ENCODE measurements at regions not wholly inside any gene's neighbourhood (a gene's known extent, or its start where the extent isn't known, plus 50 kb on each side); places are given as distances from the start of the nearest gene placed in this dataset.

DNA sequence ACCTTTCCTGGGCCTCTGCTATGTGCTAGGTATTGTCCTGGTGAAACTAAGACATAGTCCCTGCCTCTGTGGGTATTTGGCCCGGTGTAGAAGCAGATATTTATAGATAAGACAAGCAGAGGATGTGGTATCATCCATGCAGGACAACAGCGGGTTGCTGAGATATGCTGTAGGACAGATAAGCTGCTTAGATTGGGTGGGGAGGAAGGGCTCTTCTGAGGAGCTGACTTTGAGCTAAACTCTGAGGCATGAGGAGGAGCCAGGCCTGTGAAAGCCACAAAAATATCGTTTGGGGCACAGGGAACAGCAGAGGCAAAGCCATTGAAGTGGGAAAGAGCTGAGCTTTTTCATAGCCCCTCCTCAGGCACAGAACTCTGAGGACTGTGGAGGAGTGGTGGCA, 492.5 kb upstream of the CFAP20DC start:
- TF ChIP-seq, protein P1, sequence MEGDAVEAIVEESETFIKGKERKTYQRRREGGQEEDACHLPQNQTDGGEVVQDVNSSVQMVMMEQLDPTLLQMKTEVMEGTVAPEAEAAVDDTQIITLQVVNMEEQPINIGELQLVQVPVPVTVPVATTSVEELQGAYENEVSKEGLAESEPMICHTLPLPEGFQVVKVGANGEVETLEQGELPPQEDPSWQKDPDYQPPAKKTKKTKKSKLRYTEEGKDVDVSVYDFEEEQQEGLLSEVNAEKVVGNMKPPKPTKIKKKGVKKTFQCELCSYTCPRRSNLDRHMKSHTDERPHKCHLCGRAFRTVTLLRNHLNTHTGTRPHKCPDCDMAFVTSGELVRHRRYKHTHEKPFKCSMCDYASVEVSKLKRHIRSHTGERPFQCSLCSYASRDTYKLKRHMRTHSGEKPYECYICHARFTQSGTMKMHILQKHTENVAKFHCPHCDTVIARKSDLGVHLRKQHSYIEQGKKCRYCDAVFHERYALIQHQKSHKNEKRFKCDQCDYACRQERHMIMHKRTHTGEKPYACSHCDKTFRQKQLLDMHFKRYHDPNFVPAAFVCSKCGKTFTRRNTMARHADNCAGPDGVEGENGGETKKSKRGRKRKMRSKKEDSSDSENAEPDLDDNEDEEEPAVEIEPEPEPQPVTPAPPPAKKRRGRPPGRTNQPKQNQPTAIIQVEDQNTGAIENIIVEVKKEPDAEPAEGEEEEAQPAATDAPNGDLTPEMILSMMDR (IDR thresholded peaks at IDR 0.05), result no peak
- no peak for TF ChIP-seq POLR2A (IDR thresholded peaks at IDR 0.05)

Measured in vagina (tissue), 2 donors.